ENCODE measurements at regions not wholly inside any gene's neighbourhood (a gene's known extent, or its start where the extent isn't known, plus 50 kb on each side); places are given as distances from the start of the nearest gene placed in this dataset.

DNA sequence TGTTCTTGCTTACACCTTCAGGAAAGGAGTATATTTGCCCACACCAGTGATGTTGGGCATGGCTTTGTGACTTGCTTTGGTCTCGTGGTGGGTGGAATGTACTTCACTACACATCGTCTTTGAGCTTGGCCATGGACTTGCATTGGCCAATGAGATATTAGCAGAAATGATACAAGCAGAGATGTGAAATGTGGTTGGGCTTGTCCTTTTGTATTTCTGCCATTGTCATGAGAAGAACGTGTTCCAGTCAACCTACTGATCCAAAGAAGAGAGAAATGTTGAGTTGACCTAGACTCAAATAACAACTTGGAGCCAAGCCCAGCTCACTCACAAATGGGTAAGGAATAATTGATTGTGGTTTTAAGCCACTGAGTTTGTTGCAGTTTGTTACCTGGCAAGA is 138.4 kb upstream of the ARX start:
- Histone ChIP-seq H3K27me3 (ENCODE audit: control insufficient read depth in 3 of 3, insufficient read depth in 3 of 3, low read length in 3 of 3) (no peaks in the 10 kb centered on the region), H3K4me3 (ENCODE audit: low read depth in 1 of 3, low read length in 3 of 3) (no peak overlapping the region), H3K27ac (ENCODE audit: low read depth in 1 of 3, low read length in 2 of 3) (no peak overlapping the region), H3K4me1 (ENCODE audit: control insufficient read depth in 3 of 3, insufficient read depth in 2 of 3, low read depth in 1 of 3, low read length in 2 of 3) (no peaks in the 10 kb centered on the region), H3K9me3 (ENCODE audit: control insufficient read depth in 2 of 2, insufficient read depth in 1 of 2, low read depth in 1 of 2, low read length in 1 of 2) (no peaks in the 10 kb centered on the region), H3K36me3 (ENCODE audit: control insufficient read depth in 3 of 3, insufficient read depth in 2 of 3, low read depth in 1 of 3, low read length in 3 of 3) (no peaks in the 10 kb centered on the region)
- FAIRE-seq (no peak), DNase-seq (no peak)
- WGBS, 3 donors = 56 to 66% (median 59%) methylated on average over 3 of the region's 3 CpGs

DNA sequence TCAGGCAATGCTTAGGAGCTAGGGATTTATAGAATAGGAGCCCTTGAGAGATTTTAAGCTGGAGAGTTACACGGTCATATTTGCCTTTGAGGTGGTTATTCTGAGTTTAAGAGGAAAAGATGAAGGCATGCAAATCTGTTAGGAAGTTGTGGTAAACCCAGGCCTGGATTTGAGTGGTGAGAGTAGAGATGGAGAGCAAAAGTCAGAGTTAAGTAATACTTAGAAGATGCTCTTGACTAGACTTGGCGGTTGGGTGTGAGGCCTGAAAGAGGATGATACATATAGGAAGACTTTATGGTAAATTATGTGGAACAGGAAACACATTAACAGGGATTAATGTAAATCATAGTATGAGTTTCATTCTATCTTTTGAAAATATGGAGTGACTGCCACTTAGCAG is 136.0 kb upstream of the ARX start:
- 72 to 76% (median 73%) methylated on average over 2 of the region's 2 CpGs for WGBS, 3 donors
- H3K4me1 ChIP-seq (ENCODE audit: control insufficient read depth in 3 of 3, insufficient read depth in 2 of 3, low read depth in 1 of 3, low read length in 2 of 3) = no peaks in the 10 kb centered on the region
- no peaks in the 10 kb centered on the region for H3K27me3 ChIP-seq (ENCODE audit: control insufficient read depth in 3 of 3, insufficient read depth in 3 of 3, low read length in 3 of 3)
- no peaks in the 10 kb centered on the region for H3K36me3 ChIP-seq (ENCODE audit: control insufficient read depth in 3 of 3, insufficient read depth in 2 of 3, low read depth in 1 of 3, low read length in 3 of 3)
- no peaks in the 10 kb centered on the region for H3K9me3 ChIP-seq (ENCODE audit: control insufficient read depth in 2 of 2, insufficient read depth in 1 of 2, low read depth in 1 of 2, low read length in 1 of 2)
- no peak overlapping the region for H3K4me3 ChIP-seq (ENCODE audit: low read depth in 1 of 3, low read length in 3 of 3)
- no peak overlapping the region for H3K27ac ChIP-seq (ENCODE audit: low read depth in 1 of 3, low read length in 2 of 3)
- FAIRE-seq (no peak), DNase-seq (no peak)

DNA sequence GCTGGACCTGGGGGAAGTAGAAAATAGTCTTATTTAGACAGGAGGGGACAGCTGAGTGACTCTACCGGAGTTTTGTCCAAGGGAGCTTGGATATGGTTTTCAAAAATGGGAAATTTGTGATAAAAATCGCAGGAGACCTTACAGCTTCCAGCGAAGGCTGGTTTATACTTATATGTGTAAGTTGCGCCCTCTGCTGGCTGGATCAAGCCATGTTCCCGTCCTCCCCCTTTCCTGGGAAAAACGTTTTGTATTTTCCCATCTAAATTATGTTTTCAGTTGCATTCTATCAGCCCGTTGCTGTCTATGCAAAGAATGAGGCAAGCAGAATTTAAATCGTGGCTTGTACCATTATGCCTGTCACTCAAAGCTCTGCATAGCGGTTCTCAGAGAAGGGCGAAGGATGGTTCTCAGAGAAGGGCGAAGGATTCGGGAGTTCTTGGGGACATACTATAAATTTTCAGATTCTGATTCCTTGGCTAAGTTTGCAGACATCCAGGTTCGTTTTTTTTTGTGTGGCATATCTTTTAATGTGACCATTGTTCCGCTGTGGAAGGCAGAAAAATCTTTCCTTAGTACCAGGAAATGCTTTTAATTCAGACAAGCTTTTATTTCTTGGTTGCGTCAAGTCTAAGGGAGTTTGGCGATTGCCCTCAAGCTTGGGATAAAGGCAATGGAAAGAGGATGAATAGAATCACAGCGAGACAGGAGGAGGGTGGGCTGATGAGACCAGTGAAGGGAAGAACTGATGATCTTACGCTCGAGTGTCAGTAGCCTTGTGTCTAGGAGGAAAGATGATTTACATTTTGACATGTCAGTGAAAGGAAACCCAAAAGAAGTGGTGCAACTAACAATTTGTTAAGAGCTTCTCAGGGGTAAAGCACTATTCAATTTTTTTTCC is 128.5 kb upstream of the ARX start:
- H3K9me3 ChIP-seq (ENCODE audit: control insufficient read depth in 2 of 2, insufficient read depth in 1 of 2, low read depth in 1 of 2, low read length in 1 of 2) = no peaks in the 10 kb centered on the region
- WGBS, 3 donors = 20 to 27% (median 26%) methylated on average over 19 of the region's 19 CpGs
- H3K4me1 ChIP-seq (ENCODE audit: control insufficient read depth in 3 of 3, insufficient read depth in 2 of 3, low read depth in 1 of 3, low read length in 2 of 3) = no peaks in the 10 kb centered on the region
- peak; percentile 28 to 43 for DNase-seq
- H3K27ac ChIP-seq (ENCODE audit: low read depth in 1 of 3, low read length in 2 of 3) = no peak overlapping the region
- H3K27me3 ChIP-seq (ENCODE audit: control insufficient read depth in 3 of 3, insufficient read depth in 3 of 3, low read length in 3 of 3) = peaks cover 0 to 8% (median 0%) of the 10 kb centered on the region in 3 donors
- no peak overlapping the region for H3K4me3 ChIP-seq (ENCODE audit: low read depth in 1 of 3, low read length in 3 of 3)
- H3K36me3 ChIP-seq (ENCODE audit: control insufficient read depth in 3 of 3, insufficient read depth in 2 of 3, low read depth in 1 of 3, low read length in 3 of 3) = no peaks in the 10 kb centered on the region
- no peak for FAIRE-seq

DNA sequence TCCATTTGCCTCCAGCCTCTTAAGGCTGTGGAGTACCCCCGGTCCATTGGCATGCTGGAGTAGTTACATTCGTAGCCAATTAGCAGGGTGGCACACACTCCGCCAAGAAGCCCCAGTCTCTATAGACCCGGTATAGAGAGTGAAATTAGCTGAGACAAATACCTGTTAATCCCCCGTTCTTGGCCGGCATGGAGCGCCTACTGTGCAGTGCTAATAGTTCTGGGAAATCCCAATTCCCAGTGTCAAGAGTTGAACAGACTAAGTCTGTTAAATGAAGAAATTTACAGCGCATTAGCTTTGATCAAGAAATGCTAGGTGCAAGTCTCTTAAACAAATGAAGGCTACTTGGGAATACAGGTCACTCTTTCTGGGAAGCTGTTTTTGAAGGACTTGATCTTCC is 127.8 kb upstream of the ARX start:
- Histone ChIP-seq H3K27ac (ENCODE audit: low read depth in 1 of 3, low read length in 2 of 3) (no peak overlapping the region), H3K36me3 (ENCODE audit: control insufficient read depth in 3 of 3, insufficient read depth in 2 of 3, low read depth in 1 of 3, low read length in 3 of 3) (no peaks in the 10 kb centered on the region), H3K27me3 (ENCODE audit: control insufficient read depth in 3 of 3, insufficient read depth in 3 of 3, low read length in 3 of 3) (peaks cover 0 to 8% (median 0%) of the 10 kb centered on the region in 3 donors), H3K4me1 (ENCODE audit: control insufficient read depth in 3 of 3, insufficient read depth in 2 of 3, low read depth in 1 of 3, low read length in 2 of 3) (no peaks in the 10 kb centered on the region), H3K9me3 (ENCODE audit: control insufficient read depth in 2 of 2, insufficient read depth in 1 of 2, low read depth in 1 of 2, low read length in 1 of 2) (no peaks in the 10 kb centered on the region), H3K4me3 (ENCODE audit: low read depth in 1 of 3, low read length in 3 of 3) (no peak overlapping the region)
- FAIRE-seq = no peak
- DNase-seq = no peak
- 68 to 77% (median 77%) methylated on average over 8 of the region's 8 CpGs for WGBS, 3 donors

DNA sequence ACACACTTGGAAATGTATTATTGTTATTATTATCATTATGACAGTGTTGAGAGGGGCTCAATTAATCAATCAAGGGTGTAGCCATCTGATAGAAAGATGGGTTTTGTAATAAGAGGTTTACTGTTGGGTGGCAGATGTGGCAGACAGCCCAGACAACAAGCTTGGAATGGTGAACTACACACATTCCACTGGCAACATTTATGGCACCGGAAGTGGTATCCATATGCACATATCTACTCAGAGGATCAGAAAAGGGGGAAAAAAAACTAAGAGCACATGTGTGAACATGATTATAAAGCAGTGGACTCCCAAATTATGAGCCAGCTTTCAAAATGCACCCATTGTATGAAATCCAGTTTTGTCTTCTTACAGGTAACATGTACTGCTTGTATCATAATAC is 125.9 kb upstream of the ARX start:
- no peak for FAIRE-seq

DNA sequence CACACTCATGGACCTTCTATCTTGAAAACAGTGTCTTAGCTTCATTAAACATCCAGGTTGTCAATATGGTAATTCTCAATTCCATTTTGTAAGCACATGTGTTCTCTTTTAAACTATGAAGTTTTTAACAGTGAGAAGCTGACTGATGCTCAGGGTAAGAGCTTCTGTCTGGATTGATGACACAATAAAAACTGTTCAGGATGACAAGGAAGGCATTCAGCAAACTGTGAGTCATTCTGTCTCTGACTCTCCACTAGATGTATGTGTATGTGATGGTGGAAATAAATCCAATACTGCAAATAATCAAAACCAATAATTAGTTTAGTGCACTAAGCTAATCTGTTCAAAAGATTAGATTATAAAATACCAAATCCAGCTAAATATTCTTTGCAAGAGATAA is 115.3 kb upstream of the ARX start:
- Histone ChIP-seq H3K4me1 (ENCODE audit: control insufficient read depth in 3 of 3, insufficient read depth in 2 of 3, low read depth in 1 of 3, low read length in 2 of 3) (no peaks in the 10 kb centered on the region), H3K4me3 (ENCODE audit: low read depth in 1 of 3, low read length in 3 of 3) (no peak overlapping the region), H3K27me3 (ENCODE audit: control insufficient read depth in 3 of 3, insufficient read depth in 3 of 3, low read length in 3 of 3) (no peaks in the 10 kb centered on the region), H3K9me3 (ENCODE audit: control insufficient read depth in 2 of 2, insufficient read depth in 1 of 2, low read depth in 1 of 2, low read length in 1 of 2) (no peaks in the 10 kb centered on the region), H3K27ac (ENCODE audit: low read depth in 1 of 3, low read length in 2 of 3) (no peak overlapping the region), H3K36me3 (ENCODE audit: control insufficient read depth in 3 of 3, insufficient read depth in 2 of 3, low read depth in 1 of 3, low read length in 3 of 3) (no peaks in the 10 kb centered on the region)
- FAIRE-seq (peak; percentile 26), DNase-seq (no peak)

More for the DNA sequence above, 125.9 kb upstream of the ARX start:
- Histone ChIP-seq H3K4me1 (ENCODE audit: control insufficient read depth in 3 of 3, insufficient read depth in 2 of 3, low read depth in 1 of 3, low read length in 2 of 3) (no peaks in the 10 kb centered on the region), H3K4me3 (ENCODE audit: low read depth in 1 of 3, low read length in 3 of 3) (no peak overlapping the region), H3K27ac (ENCODE audit: low read depth in 1 of 3, low read length in 2 of 3) (no peak overlapping the region), H3K27me3 (ENCODE audit: control insufficient read depth in 3 of 3, insufficient read depth in 3 of 3, low read length in 3 of 3) (peaks cover 0 to 8% (median 0%) of the 10 kb centered on the region in 3 donors), H3K9me3 (ENCODE audit: control insufficient read depth in 2 of 2, insufficient read depth in 1 of 2, low read depth in 1 of 2, low read length in 1 of 2) (no peaks in the 10 kb centered on the region), H3K36me3 (ENCODE audit: control insufficient read depth in 3 of 3, insufficient read depth in 2 of 3, low read depth in 1 of 3, low read length in 3 of 3) (no peaks in the 10 kb centered on the region)
- 50 to 77% (median 57%) methylated on average over 1 of the region's 1 CpG for WGBS, 3 donors
- no peak for DNase-seq

DNA sequence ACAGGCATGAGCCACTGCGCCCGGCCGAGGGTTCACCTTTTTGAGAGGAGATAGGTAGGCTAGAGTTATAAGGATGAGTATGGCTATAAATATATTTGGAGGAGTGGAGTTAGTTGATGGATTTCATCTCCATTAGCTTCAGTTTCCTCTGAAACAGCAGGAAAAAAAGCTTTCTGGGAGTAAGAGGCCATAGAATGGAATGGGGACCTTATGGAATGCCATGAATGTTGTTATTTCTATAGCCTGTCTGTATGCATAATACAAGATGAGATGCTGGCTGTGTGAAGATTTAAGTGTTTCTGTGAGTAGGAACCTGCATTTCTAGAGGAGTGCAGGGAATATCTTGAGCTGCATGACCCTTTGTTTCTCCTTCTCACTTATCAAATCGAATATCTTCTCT is 114.9 kb upstream of the ARX start:
- no peak for FAIRE-seq
- 70 to 82% (median 81%) methylated on average over 4 of the region's 4 CpGs for WGBS, 3 donors

DNA sequence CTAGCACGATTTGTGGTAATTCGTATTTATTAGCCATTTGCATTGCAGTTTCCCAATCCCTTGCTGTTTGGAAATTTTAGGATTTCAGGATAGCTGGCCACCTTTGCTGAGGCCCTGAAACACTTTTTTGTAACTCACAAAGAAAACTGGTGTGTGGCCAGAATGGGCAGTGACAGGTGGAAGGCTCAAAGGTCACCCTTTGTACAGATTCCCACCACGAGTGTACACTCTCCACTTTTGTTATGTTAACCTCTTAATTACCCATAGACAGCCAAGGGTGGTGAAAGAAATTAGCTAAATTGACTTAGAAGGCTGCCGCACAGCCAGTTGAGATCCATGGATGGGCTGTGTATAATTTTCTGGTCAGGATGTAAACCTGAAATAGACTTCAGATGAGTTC is 109.7 kb upstream of the ARX start:
- 61 to 72% (median 64%) methylated on average over 4 of the region's 4 CpGs for WGBS, 3 donors

More for the DNA sequence above, 114.9 kb upstream of the ARX start:
- Histone ChIP-seq H3K27me3 (ENCODE audit: control insufficient read depth in 3 of 3, insufficient read depth in 3 of 3, low read length in 3 of 3) (no peaks in the 10 kb centered on the region), H3K27ac (ENCODE audit: low read depth in 1 of 3, low read length in 2 of 3) (no peak overlapping the region), H3K9me3 (ENCODE audit: control insufficient read depth in 2 of 2, insufficient read depth in 1 of 2, low read depth in 1 of 2, low read length in 1 of 2) (no peaks in the 10 kb centered on the region), H3K4me3 (ENCODE audit: low read depth in 1 of 3, low read length in 3 of 3) (no peak overlapping the region), H3K36me3 (ENCODE audit: control insufficient read depth in 3 of 3, insufficient read depth in 2 of 3, low read depth in 1 of 3, low read length in 3 of 3) (no peaks in the 10 kb centered on the region), H3K4me1 (ENCODE audit: control insufficient read depth in 3 of 3, insufficient read depth in 2 of 3, low read depth in 1 of 3, low read length in 2 of 3) (no peaks in the 10 kb centered on the region)
- no peak for DNase-seq

DNA sequence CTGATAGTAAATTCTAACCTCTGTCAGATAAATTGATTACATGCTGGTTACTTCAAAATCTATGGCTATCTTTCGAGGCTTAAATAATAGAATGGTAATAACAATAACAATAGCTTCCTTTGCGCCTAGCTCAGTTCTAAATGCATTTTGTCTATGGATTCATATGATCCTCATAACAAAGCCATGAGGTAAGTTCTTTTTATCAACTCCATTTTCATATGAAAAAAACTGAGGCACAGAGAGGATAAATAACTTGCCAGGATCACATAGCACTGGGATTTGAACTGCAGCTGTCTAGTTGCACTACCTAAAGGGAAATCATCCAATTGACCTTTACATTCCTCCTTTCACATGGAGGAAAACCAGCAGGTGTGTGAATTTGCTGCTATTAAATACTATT is 108.6 kb upstream of the ARX start:
- no peak for DNase-seq
- no peaks in the 10 kb centered on the region for H3K36me3 ChIP-seq (ENCODE audit: control insufficient read depth in 3 of 3, insufficient read depth in 2 of 3, low read depth in 1 of 3, low read length in 3 of 3)
- no peak for FAIRE-seq
- 82 to 93% (median 91%) methylated on average over 2 of the region's 2 CpGs for WGBS, 3 donors
- peaks cover 0 to 2% of the 10 kb centered on the region in 2 donors for H3K9me3 ChIP-seq (ENCODE audit: control insufficient read depth in 2 of 2, insufficient read depth in 1 of 2, low read depth in 1 of 2, low read length in 1 of 2)
- no peaks in the 10 kb centered on the region for H3K4me1 ChIP-seq (ENCODE audit: control insufficient read depth in 3 of 3, insufficient read depth in 2 of 3, low read depth in 1 of 3, low read length in 2 of 3)
- no peak overlapping the region for H3K4me3 ChIP-seq (ENCODE audit: low read depth in 1 of 3, low read length in 3 of 3)
- no peak overlapping the region for H3K27ac ChIP-seq (ENCODE audit: low read depth in 1 of 3, low read length in 2 of 3)
- no peaks in the 10 kb centered on the region for H3K27me3 ChIP-seq (ENCODE audit: control insufficient read depth in 3 of 3, insufficient read depth in 3 of 3, low read length in 3 of 3)

More for the DNA sequence above, 109.7 kb upstream of the ARX start:
- DNase-seq (no peak), FAIRE-seq (no peak)
- Histone ChIP-seq H3K4me1 (ENCODE audit: control insufficient read depth in 3 of 3, insufficient read depth in 2 of 3, low read depth in 1 of 3, low read length in 2 of 3) (no peaks in the 10 kb centered on the region), H3K27ac (ENCODE audit: low read depth in 1 of 3, low read length in 2 of 3) (no peak overlapping the region), H3K9me3 (ENCODE audit: control insufficient read depth in 2 of 2, insufficient read depth in 1 of 2, low read depth in 1 of 2, low read length in 1 of 2) (peaks cover 0 to 2% of the 10 kb centered on the region in 2 donors), H3K4me3 (ENCODE audit: low read depth in 1 of 3, low read length in 3 of 3) (no peak overlapping the region), H3K36me3 (ENCODE audit: control insufficient read depth in 3 of 3, insufficient read depth in 2 of 3, low read depth in 1 of 3, low read length in 3 of 3) (no peaks in the 10 kb centered on the region), H3K27me3 (ENCODE audit: control insufficient read depth in 3 of 3, insufficient read depth in 3 of 3, low read length in 3 of 3) (no peaks in the 10 kb centered on the region)
